Hepatocyte (in vitro differentiated cells): ENCODE measurements at regions not wholly inside any gene's neighbourhood (a gene's known extent, or its start where the extent isn't known, plus 50 kb on each side); places are given as distances from the start of the nearest gene placed in this dataset.
"Not testable (repeated sequence)": the region's sequence is repeated elsewhere in the genome, so short reads cannot be mapped to it uniquely, and the experiment has no call there.

ENCODE experiments used
- DNase-seq: peaks from one replicate; pipeline ENCODE4 v3.0.0-alpha.2; 2016; ENCODE audit warnings: low spot score
- H2AFZ ChIP-seq: fragments of 200-600 bp; sonication (generic); 2 replicates; pipeline ENCODE4 v1.6.0; 2016; ENCODE audit warnings: antibody characterized with exemption, mild to moderate bottlenecking
- H3K27ac ChIP-seq: fragments of 200-600 bp; sonication (generic); 2 replicates; pipeline ENCODE4 v1.5.1; 2016; ENCODE audit warnings: mild to moderate bottlenecking
- H3K27me3 ChIP-seq: fragments of 200-600 bp; sonication (generic); 2 replicates; pipeline ENCODE4 v1.6.1; 2016
- H3K36me3 ChIP-seq: fragments of 200-600 bp; sonication (generic); replicated peaks from 2 replicates; pipeline ENCODE4 v1.5.1; 2016; ENCODE audit warnings: low read depth; ENCODE audit not compliant: insufficient read depth
- H3K4me1 ChIP-seq: fragments of 200-600 bp; sonication (generic); 2 replicates; pipeline ENCODE4 v1.5.1; 2016; ENCODE audit warnings: mild to moderate bottlenecking, moderate library complexity; ENCODE audit not compliant: insufficient read depth
- H3K4me2 ChIP-seq: fragments of 200-600 bp; sonication (generic); 2 replicates; pipeline ENCODE4 v1.6.0; 2016
- H3K4me3 ChIP-seq: fragments of 200-600 bp; sonication (generic); 2 replicates; pipeline ENCODE4 v1.5.1; 2016; ENCODE audit warnings: mild to moderate bottlenecking
- H3K79me2 ChIP-seq: fragments of 200-600 bp; sonication (generic); 2 replicates; pipeline ENCODE4 v1.6.0; 2017; ENCODE audit warnings: mild to moderate bottlenecking
- H3K9me2 ChIP-seq: fragments of 200-600 bp; sonication (generic); replicated peaks from 2 replicates; pipeline ENCODE4 v1.6.0; 2017; ENCODE audit warnings: mild to moderate bottlenecking; ENCODE audit not compliant: insufficient read depth
- H3K9me3 ChIP-seq: fragments of 200-600 bp; sonication (generic); 2 replicates; pipeline ENCODE4 v1.5.1; 2016; ENCODE audit warnings: low read depth, mild to moderate bottlenecking
- H4K20me1 ChIP-seq: fragments of 200-600 bp; sonication (generic); 2 replicates; pipeline ENCODE4 v1.6.0; 2016; ENCODE audit warnings: mild to moderate bottlenecking; ENCODE audit not compliant: insufficient read depth, poor library complexity, severe bottlenecking
- CTCF ChIP-seq: fragments of 200-600 bp; sonication (generic); IDR thresholded peaks from 2 replicates; pipeline ENCODE4 v1.5.1; 2016; ENCODE audit warnings: antibody characterized with exemption, mild to moderate bottlenecking; ENCODE audit not compliant: poor library complexity
- EZH2 ChIP-seq: fragments of 200-600 bp; sonication (generic); IDR thresholded peaks from 2 replicates; pipeline ENCODE4 v1.6.1; 2016; ENCODE audit warnings: antibody characterized with exemption, mild to moderate bottlenecking, borderline replicate concordance
- EZH2phosphoT487 ChIP-seq: fragments of 200-600 bp; sonication (generic); IDR thresholded peaks from one replicate; pipeline ENCODE4 v1.6.1; 2018; ENCODE audit warnings: antibody characterized with exemption, mild to moderate bottlenecking, low read depth, moderate library complexity; ENCODE audit not compliant: unreplicated experiment, severe bottlenecking
- WGBS: methylation state at CpG from one replicate; pipeline ENCODE4 v1.1.6; 2016; ENCODE audit warnings: low lambda C conversion rate; ENCODE audit errors: missing lambda C conversion rate; 5-methylcytosine and 5-hydroxymethylcytosine counted together

- H3K79me2 ChIP-seq, H3K4me1 ChIP-seq, H3K4me2 ChIP-seq, DNase-seq, H3K36me3 ChIP-seq, H3K4me3 ChIP-seq, H3K9me3 ChIP-seq, H3K9me2 ChIP-seq, H3K27me3 ChIP-seq, H2AFZ ChIP-seq, H3K27ac ChIP-seq, H4K20me1 ChIP-seq: not testable (repeated sequence)
- WGBS = 92% methylated on average over 21 of the region's 21 CpGs
These were observed 75.7 kb downstream of the QDPR start for GRCh38 chr4:17436047-17436749.

GRCh38 chr4:17433827-17434226 lies 78.1 kb downstream of the QDPR start:
- Histone ChIP-seq H3K4me1 (no peaks in the 10 kb centered on the region), H3K4me2 (no peak overlapping the region), H3K79me2 (no peaks in the 10 kb centered on the region), H3K27me3 (no peaks in the 10 kb centered on the region), H3K27ac (no peak overlapping the region), H3K9me2 (no peaks in the 10 kb centered on the region), H4K20me1 (no peaks in the 10 kb centered on the region), H2AFZ (no peak overlapping the region), H3K9me3 (no peaks in the 10 kb centered on the region), H3K36me3 (no peaks in the 10 kb centered on the region), H3K4me3 (no peak overlapping the region)
- DNase-seq = no peak
- TF ChIP-seq CTCF = no peak
- TF ChIP-seq EZH2phosphoT487 = no peak
- TF ChIP-seq EZH2 = no peak
- 93% methylated on average over 5 of the region's 5 CpGs for WGBS

GRCh38 chr4:17427991-17428390 lies 83.9 kb downstream of the QDPR start:
- Histone ChIP-seq H3K27ac (no peak overlapping the region), H3K9me2 (no peaks in the 10 kb centered on the region), H3K9me3 (no peaks in the 10 kb centered on the region), H2AFZ (no peak overlapping the region), H3K36me3 (no peaks in the 10 kb centered on the region), H3K4me3 (no peak overlapping the region), H4K20me1 (no peaks in the 10 kb centered on the region), H3K4me2 (no peak overlapping the region), H3K27me3 (no peaks in the 10 kb centered on the region), H3K79me2 (no peaks in the 10 kb centered on the region), H3K4me1 (peaks cover 5% of the 10 kb centered on the region)
- WGBS = 75% methylated on average over 4 of the region's 4 CpGs
- DNase-seq = no peak
- TF ChIP-seq CTCF (no peak), EZH2phosphoT487 (no peak), EZH2 (no peak)

GRCh38 chr4:17426222-17426621 lies 85.7 kb downstream of the QDPR start:
- no peak overlapping the region for H3K4me3 ChIP-seq
- WGBS = 38% methylated on average over 5 of the region's 5 CpGs
- no peaks in the 10 kb centered on the region for H3K27me3 ChIP-seq

More at GRCh38 chr4:17426222-17426621, 85.7 kb downstream of the QDPR start:
- Histone ChIP-seq H3K36me3 (no peaks in the 10 kb centered on the region), H3K4me2 (no peak overlapping the region), H3K9me2 (no peaks in the 10 kb centered on the region), H3K4me1 (peaks cover 5% of the 10 kb centered on the region), H3K79me2 (no peaks in the 10 kb centered on the region), H3K9me3 (no peaks in the 10 kb centered on the region), H2AFZ (peak overlapping the region; percentile 29), H4K20me1 (no peaks in the 10 kb centered on the region), H3K27ac (no peak overlapping the region)
- TF ChIP-seq CTCF (no peak), EZH2 (no peak), EZH2phosphoT487 (no peak)
- DNase-seq = no peak
